NK-92 (cell line): ENCODE measurements at regions not wholly inside any gene's neighbourhood (a gene's known extent, or its start where the extent isn't known, plus 50 kb on each side); places are given as distances from the start of the nearest gene placed in this dataset.

Experiments used
- DNase-seq: peaks from one replicate; lab custom pipeline; 2025; ENCODE audit not compliant: unreplicated experiment; lab: John Stamatoyannopoulos, UW

DNA sequence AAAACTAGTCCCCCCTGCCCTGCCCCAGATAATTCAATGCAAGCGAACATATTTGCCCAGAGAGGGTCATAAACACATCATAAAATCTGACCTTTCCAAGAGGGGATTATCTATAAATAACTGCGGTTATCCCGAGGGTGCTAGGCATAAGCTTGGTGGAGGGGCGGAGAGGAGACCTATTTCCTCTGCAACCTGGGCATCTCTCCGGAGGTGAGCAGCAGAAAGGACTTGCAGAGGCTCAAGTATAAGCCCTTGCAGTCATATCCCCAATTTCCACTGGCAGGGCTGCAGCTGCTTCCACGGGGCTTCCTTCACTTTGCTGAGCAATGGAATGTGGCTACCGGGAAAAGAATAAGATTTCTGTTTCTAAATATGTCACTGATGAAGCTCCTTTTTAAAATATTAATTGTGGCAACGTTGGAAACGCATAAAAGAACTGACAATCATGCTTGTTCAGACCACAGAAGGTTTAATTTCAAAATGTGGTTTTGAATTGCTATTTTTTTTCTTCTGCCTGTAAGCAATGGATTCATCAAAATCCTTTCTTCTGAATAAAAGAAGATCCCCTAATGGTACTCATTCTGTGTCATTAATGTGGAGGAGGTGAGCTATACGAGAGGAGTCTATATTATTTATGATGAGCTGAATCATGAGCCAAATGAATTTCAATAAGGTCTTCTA is 268.9 kb upstream of the ATP2B1 start:
- no peak for DNase-seq

DNA sequence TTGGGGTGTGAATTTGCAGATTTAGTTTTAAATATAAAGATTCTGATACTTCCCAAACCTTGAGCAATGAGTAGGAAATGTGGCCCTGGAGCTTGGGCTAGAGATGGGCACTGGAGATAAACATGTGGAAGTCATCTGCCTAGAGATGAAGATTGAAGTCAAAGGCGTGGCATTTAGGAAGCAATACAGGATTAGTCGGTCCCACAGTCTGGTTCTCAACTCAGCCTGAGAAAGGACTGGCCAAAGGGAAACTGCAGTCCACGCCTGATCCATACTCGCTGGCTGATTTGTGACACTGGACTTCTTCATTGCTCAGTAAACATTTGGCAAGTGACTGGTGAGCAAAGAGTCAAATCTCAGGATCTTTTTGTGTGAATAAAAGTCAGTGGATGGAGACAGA is 268.2 kb upstream of the ATP2B1 start:
- no peak for DNase-seq

DNA sequence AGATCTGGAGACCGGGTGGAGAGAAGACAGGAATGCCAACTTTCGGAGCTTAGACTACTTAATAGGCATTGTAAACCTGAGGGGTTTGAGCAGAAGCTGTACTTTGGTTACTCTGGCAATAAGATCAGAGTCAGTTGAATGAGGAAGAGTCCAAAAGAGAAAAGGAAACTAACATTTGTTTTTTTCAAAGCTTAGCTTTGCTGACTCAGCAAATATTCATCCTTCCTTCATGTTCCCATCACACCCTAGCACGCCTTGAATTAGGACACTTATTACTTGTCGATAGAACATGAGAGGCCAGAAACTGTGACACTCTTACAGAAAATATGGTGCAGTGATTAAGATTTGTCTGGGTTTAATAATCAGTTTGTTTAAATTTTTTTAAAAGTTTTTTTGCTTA is 266.9 kb upstream of the ATP2B1 start:
- no peak for DNase-seq

DNA sequence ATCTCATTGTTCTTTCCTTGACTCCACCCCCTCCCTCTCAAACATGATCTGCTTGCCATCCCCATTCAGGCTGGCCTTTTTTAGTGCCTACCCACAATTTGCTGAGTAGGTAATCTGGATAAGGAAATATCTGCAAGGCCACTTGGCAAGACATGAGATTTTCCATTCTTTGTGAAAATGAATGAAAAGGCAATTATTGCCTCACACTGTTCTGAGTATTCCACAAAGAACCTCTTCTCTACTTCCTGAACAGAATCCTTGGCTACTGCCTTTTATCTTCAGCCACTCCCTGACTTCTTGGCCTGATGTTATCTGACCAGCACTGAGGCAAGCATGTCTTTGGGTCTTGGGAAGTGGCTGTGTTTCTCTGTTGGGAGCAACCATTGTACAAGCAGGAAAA is 263.2 kb upstream of the ATP2B1 start:
- DNase-seq = no peak

DNA sequence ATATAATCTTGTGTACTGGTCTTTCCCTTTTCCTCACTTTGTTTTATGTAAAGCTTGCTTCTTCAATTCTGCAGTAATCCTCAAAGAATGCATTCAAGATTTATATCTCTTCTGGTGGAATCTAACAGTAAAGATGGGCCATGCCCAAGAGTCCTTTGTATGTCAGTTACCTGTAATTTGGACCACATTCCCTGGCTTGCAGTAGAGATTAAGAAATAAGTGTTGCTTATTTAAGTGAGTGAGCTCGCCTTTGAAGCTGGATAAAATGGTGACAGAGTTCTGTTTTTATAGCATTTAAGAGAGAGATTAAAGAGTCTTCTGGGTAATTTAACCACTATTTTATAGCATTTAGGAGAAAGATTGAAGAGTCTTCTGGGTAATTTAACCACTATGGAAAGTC is 262.1 kb upstream of the ATP2B1 start:
- no peak for DNase-seq

DNA sequence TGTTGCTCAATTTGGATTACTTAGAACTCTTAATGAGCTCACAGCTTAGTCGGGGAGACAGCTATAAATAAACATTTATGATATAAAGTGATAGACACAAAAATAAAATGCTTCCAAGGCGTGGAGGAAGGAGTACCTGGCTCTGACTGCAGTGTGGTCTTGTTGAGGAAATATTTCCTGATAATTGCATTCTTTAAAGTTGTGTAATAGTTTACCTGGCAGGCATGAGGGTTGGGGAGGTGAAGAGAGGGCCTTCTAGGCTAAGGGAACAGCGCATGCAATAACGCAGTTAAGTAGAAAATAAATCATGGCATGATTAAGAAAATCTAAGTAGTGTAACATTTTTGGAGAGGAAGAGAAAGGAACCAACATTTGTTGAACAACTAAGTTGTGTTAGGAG is 260.5 kb upstream of the ATP2B1 start:
- no peak for DNase-seq

DNA sequence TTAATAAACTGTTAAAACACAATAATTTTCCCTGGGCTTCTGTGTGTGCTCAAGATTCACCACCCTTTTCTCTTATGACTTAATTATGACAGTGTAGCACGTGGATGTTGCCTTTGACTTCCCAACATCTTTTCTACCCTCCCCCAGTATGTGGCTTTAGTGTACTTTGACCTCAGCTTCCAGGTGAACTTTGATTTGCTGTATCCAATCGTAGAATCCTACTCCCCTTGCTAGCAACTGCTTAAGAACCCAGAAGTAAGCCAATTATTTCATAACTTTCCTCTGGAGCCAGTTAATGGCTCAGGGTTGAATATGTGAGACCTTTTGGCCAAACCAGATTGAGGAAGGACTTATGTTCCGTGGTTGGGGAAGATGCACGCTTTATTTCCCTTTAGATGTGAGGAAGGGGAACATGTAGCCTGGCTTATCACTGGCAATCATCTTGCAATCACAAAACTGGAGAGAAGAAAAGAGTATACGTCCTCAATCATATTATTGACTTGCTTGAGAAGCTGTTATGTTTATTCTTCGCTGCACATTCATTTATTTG is 259.6 kb upstream of the ATP2B1 start:
- DNase-seq = no peak

DNA sequence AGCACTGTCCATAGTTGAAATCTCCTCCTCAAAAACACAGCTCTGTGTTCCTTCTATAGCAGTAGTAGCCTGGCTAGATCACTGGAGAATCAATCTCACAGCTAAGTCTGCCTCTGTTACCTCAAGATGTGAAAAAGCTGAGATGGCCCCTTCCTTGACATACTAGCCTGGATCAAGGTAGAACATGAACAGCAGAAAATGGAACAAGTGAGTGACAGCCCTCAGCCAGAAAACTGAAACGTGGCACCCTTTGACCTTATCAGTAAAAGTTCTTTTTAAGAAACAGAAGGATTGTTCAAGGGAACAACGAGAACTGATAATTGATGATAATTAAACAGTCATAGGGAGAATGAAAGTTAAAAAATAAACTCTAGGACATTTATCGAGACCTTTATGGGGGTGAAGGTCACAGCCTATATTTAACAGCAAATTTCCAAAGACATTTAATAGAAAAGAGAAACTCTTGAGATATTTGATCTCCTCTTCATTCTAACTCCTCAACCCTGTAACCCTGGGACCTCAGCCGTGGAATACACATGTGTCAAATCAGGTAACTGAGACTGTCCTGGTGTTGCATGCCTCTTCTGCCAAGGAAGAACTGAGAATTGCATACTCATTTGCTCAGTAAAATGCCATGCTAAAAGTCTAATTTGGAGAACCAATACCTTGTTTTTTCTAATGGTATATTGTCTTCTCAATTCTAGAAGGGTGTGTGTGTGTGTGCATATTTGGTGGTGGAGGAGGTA is 258.0 kb upstream of the ATP2B1 start:
- DNase-seq = no peak

DNA sequence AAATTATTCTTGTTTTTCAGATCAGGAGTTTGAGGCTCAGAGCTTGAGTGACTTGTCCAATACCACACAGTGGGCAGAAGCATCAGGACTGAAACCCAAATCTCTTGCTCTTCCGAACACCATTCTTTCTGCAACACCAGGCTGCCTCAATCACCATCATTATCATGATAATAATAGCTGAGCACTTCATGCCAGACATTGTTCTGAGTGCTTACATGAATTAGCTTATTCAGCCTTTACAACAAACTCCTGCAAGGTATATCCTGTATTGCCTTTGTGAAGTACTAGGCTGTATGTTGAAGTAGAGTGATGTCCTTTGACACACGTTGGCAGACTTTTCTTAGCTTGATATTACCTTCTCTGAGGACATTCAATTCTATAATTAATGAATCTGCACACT is 257.4 kb upstream of the ATP2B1 start:
- no peak for DNase-seq

DNA sequence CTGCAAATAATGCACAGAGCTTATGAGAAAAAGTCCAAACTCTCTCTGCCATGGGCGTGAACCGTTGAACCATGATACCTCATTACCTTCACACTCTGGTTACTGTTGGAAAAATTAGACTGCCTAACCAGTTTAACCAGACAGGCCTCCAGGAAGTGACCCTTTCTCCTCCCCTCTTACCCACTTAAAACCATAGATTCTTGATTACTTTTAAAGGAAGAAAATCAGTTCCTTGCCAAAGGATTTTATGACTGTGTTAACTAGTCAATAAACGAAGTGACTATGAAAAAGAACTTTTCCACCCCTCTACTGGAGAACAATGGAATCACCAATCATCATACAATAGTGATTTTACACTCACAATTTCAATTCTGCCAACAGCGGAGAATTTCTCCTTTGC is 254.0 kb upstream of the ATP2B1 start:
- DNase-seq = no peak

DNA sequence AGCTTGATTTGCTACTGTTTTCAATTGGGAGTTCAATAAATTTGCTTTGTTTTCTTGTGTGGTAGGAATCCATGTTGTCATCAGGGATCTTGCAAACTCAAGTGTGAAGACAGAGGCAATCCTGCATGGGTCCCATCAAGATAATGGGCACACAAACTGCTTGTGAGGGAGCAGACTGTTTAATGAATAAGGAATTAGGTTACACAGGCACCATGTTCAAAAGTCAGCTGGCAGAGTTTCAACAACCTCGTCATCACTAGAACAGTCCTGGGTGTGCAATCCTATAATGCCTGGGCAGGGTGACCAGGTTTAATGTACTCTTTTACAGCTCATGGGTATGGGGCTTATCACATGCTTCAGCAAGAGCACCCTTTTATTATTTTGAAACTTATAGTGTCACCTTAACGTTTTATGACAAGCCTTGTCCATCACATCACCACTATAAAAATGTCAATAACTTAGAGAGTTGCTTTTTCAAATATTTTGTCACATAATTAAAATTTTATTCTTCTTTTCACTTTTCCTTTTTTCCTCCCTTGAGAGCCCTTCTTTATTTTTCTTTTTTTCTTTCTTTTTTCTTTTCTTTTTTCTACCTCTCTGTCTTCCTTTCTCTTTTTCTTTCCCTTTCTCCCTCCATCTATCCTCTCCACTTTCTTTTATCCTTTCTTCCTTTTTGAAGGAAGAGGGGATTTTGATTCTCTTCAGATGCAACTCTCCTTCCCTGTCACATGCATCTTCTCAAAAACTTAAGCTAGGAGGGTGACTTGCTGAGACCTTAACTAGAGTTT is 252.2 kb upstream of the ATP2B1 start:
- DNase-seq = no peak

DNA sequence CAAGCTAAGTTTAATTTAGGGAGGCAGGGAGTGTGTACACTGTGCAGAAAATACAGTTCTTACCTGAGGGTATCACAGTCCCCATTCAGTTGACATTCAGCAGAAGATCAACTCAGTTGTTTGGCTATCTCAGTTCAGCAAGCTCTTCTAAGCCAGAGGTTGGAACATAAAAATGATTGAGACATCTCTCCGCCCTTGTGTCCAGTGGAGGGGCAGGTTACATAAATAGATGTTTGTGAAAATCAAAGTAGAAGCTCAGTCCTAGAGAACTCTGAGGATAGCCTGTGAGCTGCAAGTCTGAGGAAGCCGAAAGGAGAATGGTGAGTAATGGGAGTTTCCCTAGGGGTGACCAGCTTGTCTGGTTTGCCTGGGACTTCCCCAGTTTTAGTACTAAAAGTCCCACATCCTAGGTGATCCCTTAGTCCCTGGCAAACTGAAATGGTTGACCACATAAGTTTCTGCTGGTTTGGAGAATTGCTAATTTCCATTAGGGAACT is 251.4 kb upstream of the ATP2B1 start:
- DNase-seq = no peak

DNA sequence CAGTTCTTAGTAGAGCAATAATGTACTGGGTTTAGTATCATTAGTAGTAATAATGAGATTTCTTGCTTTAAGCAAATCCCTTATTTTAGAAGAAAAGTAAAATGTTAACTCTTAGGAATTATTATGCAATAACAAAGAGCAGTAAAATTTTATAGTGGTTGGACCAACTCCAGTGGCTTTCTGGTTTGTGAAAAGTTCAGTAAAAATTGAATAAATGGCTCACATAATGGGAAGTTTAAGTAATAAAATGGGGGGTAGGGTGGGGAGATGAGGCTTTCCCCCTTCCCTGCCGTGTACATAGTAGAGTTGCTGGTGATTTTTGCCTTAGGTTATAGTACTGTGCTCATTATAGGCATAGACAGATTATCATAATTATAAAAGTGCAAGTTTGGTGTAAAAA is 250.5 kb upstream of the ATP2B1 start:
- DNase-seq = no peak

DNA sequence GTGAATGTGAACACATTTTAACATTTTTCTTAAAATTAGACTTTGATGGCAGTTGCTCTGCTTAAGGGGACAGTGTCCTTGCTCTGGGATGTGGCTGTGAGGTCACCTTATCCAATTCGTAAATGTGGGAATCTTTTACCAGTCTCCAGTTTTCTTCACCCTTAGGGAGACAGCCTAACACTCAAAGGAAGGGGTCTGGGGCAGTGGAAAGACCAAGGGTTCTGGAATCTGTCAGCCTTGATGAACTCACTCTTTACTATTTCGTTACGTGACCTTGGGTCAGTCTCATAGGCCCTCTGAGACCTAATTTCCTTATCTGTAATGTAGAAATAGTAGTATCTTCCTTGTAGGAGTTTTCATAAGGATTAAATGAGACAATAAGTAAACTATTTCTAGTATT is 245.6 kb upstream of the ATP2B1 start:
- no peak for DNase-seq

DNA sequence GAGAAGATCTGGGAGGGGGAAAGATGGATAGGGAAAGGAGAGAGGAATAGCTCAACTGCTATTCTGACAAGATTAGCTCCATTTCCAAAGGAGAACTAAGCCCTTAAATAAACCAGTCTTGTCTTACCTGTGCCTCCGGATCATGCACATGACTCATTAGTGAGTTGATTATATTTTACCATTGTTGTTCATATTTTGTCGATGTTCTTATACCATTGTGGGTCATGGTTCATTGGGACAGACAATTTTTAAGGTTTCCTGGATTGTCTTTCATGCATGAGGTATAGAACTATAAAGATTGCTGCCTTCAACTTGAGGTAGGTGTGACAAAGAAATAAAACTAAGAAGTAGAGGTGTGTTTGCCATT is 243.0 kb upstream of the ATP2B1 start:
- no peak for DNase-seq

DNA sequence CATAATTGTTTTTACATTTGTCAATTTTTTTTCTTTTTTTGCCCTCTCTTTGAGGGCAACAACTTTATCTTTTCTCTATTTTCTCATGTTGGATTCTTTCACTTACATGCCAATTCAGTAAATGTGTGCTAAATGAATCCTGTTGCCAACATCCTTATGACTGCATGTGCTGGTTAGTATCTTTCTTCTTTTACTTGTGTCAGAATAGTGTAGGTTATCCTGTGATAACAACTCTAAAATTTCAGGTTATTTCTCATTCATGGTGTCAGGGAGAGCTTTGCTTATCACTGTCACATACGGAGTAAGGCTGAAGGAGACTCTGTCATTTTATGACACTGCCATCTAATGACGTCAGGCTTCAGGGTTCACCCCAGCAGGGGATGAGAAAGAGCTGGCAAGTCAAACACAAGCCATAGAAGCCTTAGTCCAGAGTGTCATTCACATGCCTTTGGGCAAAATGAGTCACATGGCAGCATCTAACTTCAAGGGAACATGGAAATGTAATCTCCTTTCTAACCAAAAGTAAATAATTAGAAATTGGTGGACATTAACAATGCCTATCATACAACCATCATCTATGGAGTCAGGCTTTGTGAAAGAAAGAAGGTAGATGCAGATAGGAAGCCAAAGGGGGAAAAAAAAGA is 242.5 kb upstream of the ATP2B1 start:
- DNase-seq = no peak

DNA sequence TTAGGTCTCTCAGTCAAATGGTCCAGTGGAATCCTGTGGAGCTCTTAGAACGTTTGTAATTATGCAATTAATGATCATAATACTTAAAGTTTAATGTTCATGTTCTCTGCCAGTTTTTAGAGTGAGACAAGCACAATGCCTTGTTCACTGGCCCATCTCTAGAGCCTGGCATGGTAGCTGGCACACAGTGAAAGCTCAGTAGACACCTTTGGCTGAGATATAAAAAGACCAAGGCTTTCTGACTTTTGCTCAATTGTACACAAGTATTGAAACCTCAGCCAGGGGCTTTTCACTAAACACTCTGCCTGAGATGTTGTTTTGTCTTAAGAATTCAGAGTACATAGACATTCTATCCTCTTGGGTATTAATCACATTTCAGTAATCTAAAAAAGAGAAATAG is 241.8 kb upstream of the ATP2B1 start:
- DNase-seq = no peak

DNA sequence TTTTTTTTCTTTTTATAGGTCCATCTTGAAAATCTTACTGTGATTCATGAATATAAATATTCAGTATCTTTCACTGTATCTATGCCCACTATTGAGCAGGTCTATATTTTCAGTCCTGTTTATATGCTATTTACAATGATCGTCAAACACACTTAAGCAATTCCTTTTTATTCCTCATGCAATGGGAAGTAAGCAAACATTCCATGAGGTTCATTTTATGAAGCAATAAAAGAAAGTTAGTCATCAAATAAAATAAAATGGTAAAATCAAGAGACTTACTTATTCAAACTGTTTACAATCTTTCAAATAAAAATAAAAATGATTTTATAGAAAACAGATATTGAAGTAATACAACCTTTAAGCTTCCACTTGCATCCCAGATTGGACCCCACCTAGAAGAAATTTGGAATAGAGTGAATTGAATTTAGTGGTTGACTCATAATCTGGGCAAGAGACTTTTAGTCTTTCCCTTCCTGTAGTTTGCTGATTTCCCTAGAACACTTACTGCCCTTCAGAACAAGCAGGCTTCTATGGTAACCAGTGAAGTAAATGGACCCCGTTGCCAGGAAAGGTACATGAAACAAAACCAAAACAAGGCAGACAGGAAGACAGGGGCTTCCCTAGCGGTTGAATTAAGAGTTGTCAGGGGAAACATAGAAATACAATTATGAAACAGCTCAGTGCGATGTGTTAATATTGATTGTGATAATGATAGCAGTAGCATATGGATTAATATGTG is 241.0 kb upstream of the ATP2B1 start:
- no peak for DNase-seq

DNA sequence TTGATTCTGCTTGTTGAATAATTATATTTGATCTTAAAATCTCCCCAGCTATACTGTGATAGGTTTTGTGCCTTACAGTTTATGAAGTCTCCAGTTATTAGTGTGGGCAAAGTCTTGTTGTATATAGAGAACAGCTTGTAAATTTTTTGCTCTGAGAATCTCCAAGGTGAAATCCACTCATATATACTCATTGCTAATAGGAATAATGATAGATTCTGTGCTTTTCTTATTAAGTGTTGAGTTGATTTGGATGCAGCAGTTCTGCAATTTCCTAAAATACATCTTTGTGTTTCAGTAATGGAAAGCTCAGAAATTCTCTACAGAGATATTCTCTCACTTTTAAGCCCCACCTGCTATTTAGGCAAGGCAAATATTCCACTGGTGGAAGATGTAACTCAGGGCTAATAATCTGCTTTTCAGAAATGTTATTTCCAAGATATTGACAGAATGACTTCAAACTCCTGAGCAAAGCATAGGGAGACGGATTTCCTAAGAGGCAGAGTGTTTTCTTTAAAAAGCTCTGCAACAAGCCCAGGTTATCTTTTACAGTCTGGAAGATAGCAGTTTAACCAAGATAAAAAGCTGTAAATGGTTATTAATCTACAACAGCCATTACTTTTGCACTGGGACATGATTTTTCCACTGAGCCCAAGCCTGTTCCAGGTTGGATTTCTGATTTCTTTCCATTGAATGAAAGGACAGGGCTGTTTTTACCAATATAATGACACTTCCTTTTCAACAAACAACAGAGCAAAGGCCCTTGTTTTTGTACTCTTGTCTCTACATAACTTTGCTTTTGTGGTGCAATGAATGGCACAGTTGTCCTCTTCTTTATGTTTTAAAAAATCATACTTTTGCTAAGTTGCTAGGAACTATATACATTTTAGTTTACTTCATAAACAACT is 239.9 kb upstream of the ATP2B1 start:
- DNase-seq = no peak
